Testis (tissue), 2 donors: ENCODE measurements at regions not wholly inside any gene's neighbourhood (a gene's known extent, or its start where the extent isn't known, plus 50 kb on each side); places are given as distances from the start of the nearest gene placed in this dataset.
A peak's percentile ranks its signal among the peaks of the same experiment; 100 is the strongest.

Source experiments
- DNase-seq: peaks from one replicate; pipeline ENCODE4 v3.0.0-alpha.2; 2019
- H3K27ac ChIP-seq, 2 donors: fragments of 200-600 bp; sonication (generic); one replicate each; pipeline ENCODE4 v1.5.1; 2019
- H3K27me3 ChIP-seq: fragments of 200-600 bp; sonication (generic); one replicate; pipeline ENCODE4 v1.5.1; 2019
- H3K36me3 ChIP-seq: fragments of 200-600 bp; sonication (generic); one replicate; pipeline ENCODE4 v1.5.1; 2017; ENCODE audit warnings: low read depth; ENCODE audit errors: missing control alignments
- H3K4me1 ChIP-seq: fragments of 200-600 bp; sonication (generic); one replicate; pipeline ENCODE4 v1.5.1; 2019
- H3K4me3 ChIP-seq, 2 donors: fragments of 200-600 bp; sonication (generic); one replicate each; pipeline ENCODE4 v1.5.1; 2017 to 2019
- H3K9me3 ChIP-seq: fragments of 200-600 bp; sonication (generic); one replicate; pipeline ENCODE4 v1.5.1; 2017
- CTCF ChIP-seq, 3 experiments: fragments of 450-650 bp in 2 of 3; fragments of 200-600 bp in 1 of 3; sonication (generic) in 1 of 3; IDR thresholded peaks; one replicate each; pipeline ENCODE4 v1.5.1; 2016 to 2019; ENCODE audit warnings: antibody characterized with exemption in 3 of 3, mild to moderate bottlenecking in 2 of 3, moderate library complexity in 1 of 3
- POLR2A ChIP-seq: fragments of 450-650 bp; IDR thresholded peaks from one replicate; pipeline ENCODE4 v1.6.1; 2017; ENCODE audit warnings: antibody characterized with exemption, mild to moderate bottlenecking, moderate library complexity
- WGBS, 2 donors: methylation state at CpG; one replicate each; pipeline ENCODE4 v1.1.5; 2018; 5-methylcytosine and 5-hydroxymethylcytosine counted together
- intact Hi-C: fragments of 100-400 bp; cut with DNase I; formaldehyde crosslinking; loops from one replicate; pipeline ENCODE4 v1.15.1; 2023; ENCODE audit warnings: low total_unique reads

GRCh38 chr5:149434162-149435014, 55.3 kb upstream of the IL17B start:
- DNase-seq, result peak; percentile 87
- 44 to 51% methylated on average over 7 of the region's 7 CpGs for WGBS, 2 donors
- Histone ChIP-seq H3K27me3 (no peaks in the 10 kb centered on the region), H3K9me3 (no peaks in the 10 kb centered on the region), H3K36me3 (no peaks in the 10 kb centered on the region), H3K4me3 (no peak overlapping the region), H3K4me1 (peaks cover 16% of the 10 kb centered on the region), H3K27ac (peak overlapping the region in 1 of 2 donors; percentile 80)
- intact Hi-C loops, result loop anchor here (5.0 kb wide), 1 partner anchor 52 kb away; no protein-coding TSS in a partner anchor
- TF ChIP-seq CTCF (IDR thresholded peaks at IDR 0.05) (peak; percentile 52 to 85 (median 84)), POLR2A (no peak)

GRCh38 chr5:149433524-149434131, 54.5 kb upstream of the IL17B start:
- Histone ChIP-seq H3K27ac (peak overlapping the region in 1 of 2 donors; percentile 80), H3K36me3 (no peaks in the 10 kb centered on the region), H3K4me1 (peaks cover 16% of the 10 kb centered on the region), H3K27me3 (no peaks in the 10 kb centered on the region), H3K9me3 (no peaks in the 10 kb centered on the region), H3K4me3 (no peak overlapping the region)
- DNase-seq, result no peak
- no peak for TF ChIP-seq POLR2A
- TF ChIP-seq CTCF (IDR thresholded peaks at IDR 0.05), result no peak
- intact Hi-C loops, result loop anchor here (5.0 kb wide), 1 partner anchor 51 kb away; no protein-coding TSS in a partner anchor
- WGBS, 2 donors, result 67 to 69% methylated on average over 7 to 8 of the region's 8 CpGs

GRCh38 chr5:149432911-149433401, 53.9 kb upstream of the IL17B start:
- peak overlapping the region in 1 of 2 donors; percentile 80 for H3K27ac ChIP-seq
- 50 to 75% methylated on average over 3 of the region's 3 CpGs for WGBS, 2 donors

GRCh38 chr5:149432376-149432775, 53.3 kb upstream of the IL17B start:
- no peak for TF ChIP-seq CTCF (IDR thresholded peaks at IDR 0.05)
- no peak for TF ChIP-seq POLR2A
- H3K4me3 ChIP-seq, result no peak overlapping the region
- no peak for DNase-seq
- WGBS, 2 donors, result 57 to 68% methylated on average over 7 of the region's 7 CpGs
- H3K27me3 ChIP-seq, result no peaks in the 10 kb centered on the region
- intact Hi-C loops, result loop anchor here (5.0 kb wide), 1 partner anchor 50 kb away; no protein-coding TSS in a partner anchor
- H3K27ac ChIP-seq, result peak overlapping the region in 1 of 2 donors; percentile 80
- H3K36me3 ChIP-seq, result no peaks in the 10 kb centered on the region
- H3K9me3 ChIP-seq, result no peaks in the 10 kb centered on the region
- H3K4me1 ChIP-seq, result peaks cover 13% of the 10 kb centered on the region

More at GRCh38 chr5:149432911-149433401, 53.9 kb upstream of the IL17B start:
- Histone ChIP-seq H3K27me3 (no peaks in the 10 kb centered on the region), H3K4me3 (no peak overlapping the region), H3K36me3 (no peaks in the 10 kb centered on the region), H3K9me3 (no peaks in the 10 kb centered on the region), H3K4me1 (peaks cover 13% of the 10 kb centered on the region)
- DNase-seq, result no peak
- intact Hi-C loops, result loop anchor here (5.0 kb wide), 1 partner anchor 51 kb away; no protein-coding TSS in a partner anchor
- no peak for TF ChIP-seq CTCF (IDR thresholded peaks at IDR 0.05)
- no peak for TF ChIP-seq POLR2A
